ENCODE measurements at regions not wholly inside any gene's neighbourhood (a gene's known extent, or its start where the extent isn't known, plus 50 kb on each side); places are given as distances from the start of the nearest gene placed in this dataset.

DNA sequence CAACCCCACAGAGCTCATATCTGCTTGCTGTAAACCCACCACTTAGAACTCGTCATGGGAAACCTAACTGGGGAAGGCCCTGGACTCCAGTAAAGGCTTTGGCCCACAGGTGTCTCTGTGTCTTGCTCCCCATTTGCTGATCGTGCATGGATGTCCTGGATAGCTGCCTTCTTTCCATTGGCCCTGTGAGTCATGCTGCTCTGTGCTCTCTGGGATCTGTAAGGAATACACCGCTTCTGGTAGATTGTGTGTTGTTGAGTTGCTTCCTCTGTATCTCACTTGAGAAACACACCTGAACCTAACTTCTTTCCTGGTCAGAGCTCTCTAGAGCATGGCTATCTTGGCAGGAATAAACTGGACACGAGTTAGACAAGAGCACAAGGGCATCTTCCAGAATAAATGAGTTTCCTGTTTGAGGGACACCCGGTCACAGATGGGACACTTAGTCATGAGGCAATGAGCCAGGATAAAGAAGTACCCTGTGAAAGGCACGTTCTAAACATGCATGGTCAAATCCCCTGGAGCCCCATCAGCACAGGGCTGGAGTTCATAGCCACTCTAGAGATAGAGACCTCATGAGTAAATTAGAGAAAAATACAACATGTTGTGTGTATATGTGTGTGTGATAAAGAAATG is 99.6 kb upstream of the TMEM170B start:
- no peak overlapping the region for H3K4me2 ChIP-seq (ENCODE audit: control insufficient read depth, insufficient read depth)
- POLR2A ChIA-PET: interaction anchor here (0.9 kb wide), 1 partner anchor 57 kb away, joined by 3 read pairs; no protein-coding TSS in a partner anchor
- TF ChIP-seq PML (IDR thresholded peaks at IDR 0.05; ENCODE audit: low read length) (no peak), NFXL1 (IDR thresholded peaks at IDR 0.05; ENCODE audit: borderline replicate concordance) (no peak), SIX5 (IDR thresholded peaks at IDR 0.05; ENCODE audit: low read depth, low read length, severe bottlenecking) (no peak), SPI1 (IDR thresholded peaks at IDR 0.05; ENCODE audit: borderline replicate concordance, insufficient read depth, low read depth, low read length) (no peak), HCFC1 (IDR thresholded peaks at IDR 0.05; ENCODE audit: low read length) (no peak), SREBF1 (IDR thresholded peaks at IDR 0.05; ENCODE audit: low read length) (no peak), FOXK2 (IDR thresholded peaks at IDR 0.05) (no peak), NR2F1 (conservative IDR thresholded peaks at IDR 0.05) (no peak), EGR1 (IDR thresholded peaks at IDR 0.05; ENCODE audit: borderline replicate concordance in 1 of 2, low read depth in 2 of 2, low read length in 2 of 2) (no peak)
- TF ChIP-seq, protein P1, sequence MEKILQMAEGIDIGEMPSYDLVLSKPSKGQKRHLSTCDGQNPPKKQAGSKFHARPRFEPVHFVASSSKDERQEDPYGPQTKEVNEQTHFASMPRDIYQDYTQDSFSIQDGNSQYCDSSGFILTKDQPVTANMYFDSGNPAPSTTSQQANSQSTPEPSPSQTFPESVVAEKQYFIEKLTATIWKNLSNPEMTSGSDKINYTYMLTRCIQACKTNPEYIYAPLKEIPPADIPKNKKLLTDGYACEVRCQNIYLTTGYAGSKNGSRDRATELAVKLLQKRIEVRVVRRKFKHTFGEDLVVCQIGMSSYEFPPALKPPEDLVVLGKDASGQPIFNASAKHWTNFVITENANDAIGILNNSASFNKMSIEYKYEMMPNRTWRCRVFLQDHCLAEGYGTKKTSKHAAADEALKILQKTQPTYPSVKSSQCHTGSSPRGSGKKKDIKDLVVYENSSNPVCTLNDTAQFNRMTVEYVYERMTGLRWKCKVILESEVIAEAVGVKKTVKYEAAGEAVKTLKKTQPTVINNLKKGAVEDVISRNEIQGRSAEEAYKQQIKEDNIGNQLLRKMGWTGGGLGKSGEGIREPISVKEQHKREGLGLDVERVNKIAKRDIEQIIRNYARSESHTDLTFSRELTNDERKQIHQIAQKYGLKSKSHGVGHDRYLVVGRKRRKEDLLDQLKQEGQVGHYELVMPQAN (conservative IDR thresholded peaks at IDR 0.05): no peak
- TF ChIP-seq, protein P2, sequence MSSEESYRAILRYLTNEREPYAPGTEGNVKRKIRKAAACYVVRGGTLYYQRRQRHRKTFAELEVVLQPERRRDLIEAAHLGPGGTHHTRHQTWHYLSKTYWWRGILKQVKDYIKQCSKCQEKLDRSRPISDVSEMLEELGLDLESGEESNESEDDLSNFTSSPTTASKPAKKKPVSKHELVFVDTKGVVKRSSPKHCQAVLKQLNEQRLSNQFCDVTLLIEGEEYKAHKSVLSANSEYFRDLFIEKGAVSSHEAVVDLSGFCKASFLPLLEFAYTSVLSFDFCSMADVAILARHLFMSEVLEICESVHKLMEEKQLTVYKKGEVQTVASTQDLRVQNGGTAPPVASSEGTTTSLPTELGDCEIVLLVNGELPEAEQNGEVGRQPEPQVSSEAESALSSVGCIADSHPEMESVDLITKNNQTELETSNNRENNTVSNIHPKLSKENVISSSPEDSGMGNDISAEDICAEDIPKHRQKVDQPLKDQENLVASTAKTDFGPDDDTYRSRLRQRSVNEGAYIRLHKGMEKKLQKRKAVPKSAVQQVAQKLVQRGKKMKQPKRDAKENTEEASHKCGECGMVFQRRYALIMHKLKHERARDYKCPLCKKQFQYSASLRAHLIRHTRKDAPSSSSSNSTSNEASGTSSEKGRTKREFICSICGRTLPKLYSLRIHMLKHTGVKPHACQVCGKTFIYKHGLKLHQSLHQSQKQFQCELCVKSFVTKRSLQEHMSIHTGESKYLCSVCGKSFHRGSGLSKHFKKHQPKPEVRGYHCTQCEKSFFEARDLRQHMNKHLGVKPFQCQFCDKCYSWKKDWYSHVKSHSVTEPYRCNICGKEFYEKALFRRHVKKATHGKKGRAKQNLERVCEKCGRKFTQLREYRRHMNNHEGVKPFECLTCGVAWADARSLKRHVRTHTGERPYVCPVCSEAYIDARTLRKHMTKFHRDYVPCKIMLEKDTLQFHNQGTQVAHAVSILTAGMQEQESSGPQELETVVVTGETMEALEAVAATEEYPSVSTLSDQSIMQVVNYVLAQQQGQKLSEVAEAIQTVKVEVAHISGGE (CRISPR knock-in tag; IDR thresholded peaks at IDR 0.05): no peak
- TF ChIP-seq, protein P3, sequence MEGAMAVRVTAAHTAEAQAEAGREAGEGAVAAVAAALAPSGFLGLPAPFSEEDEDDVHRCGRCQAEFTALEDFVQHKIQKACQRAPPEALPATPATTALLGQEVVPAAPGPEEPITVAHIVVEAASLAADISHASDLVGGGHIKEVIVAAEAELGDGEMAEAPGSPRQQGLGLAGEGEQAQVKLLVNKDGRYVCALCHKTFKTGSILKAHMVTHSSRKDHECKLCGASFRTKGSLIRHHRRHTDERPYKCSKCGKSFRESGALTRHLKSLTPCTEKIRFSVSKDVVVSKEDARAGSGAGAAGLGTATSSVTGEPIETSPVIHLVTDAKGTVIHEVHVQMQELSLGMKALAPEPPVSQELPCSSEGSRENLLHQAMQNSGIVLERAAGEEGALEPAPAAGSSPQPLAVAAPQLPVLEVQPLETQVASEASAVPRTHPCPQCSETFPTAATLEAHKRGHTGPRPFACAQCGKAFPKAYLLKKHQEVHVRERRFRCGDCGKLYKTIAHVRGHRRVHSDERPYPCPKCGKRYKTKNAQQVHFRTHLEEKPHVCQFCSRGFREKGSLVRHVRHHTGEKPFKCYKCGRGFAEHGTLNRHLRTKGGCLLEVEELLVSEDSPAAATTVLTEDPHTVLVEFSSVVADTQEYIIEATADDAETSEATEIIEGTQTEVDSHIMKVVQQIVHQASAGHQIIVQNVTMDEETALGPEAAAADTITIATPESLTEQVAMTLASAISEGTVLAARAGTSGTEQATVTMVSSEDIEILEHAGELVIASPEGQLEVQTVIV (IDR thresholded peaks at IDR 0.05; ENCODE audit: borderline replicate concordance, partially characterized antibody): no peak

More for the DNA sequence above, 99.6 kb upstream of the TMEM170B start:
- Histone ChIP-seq H3K9ac (ENCODE audit: control insufficient read depth, insufficient read depth, low read length) (no peak overlapping the region), H3K4me3 (no peak overlapping the region), H2AFZ (ENCODE audit: control insufficient read depth, low read depth, low read length) (no peak overlapping the region), H3K27ac (ENCODE audit: control insufficient read depth, insufficient read depth) (no peak overlapping the region), H3K79me2 (ENCODE audit: control insufficient read depth, insufficient read depth, low read length) (no peaks in the 10 kb centered on the region), H3K36me3 (ENCODE audit: control insufficient read depth in 2 of 2, insufficient read depth in 2 of 2, low read length in 1 of 2) (no peaks in the 10 kb centered on the region), H3K27me3 (replicated peaks in 1 of 2; ENCODE audit: control insufficient read depth in 2 of 2, insufficient read depth in 2 of 2, low read length in 1 of 2) (no peaks in the 10 kb centered on the region), H4K20me1 (ENCODE audit: control insufficient read depth, insufficient read depth) (no peaks in the 10 kb centered on the region), H3K4me1 (ENCODE audit: control insufficient read depth, insufficient read depth, low read length) (peaks cover 4% of the 10 kb centered on the region; the same call in 1 of the 2 replicates), H3K9me3 (replicated peaks; ENCODE audit: control insufficient read depth, insufficient read depth, low read length) (peaks cover 2% of the 10 kb centered on the region; the same call in 2 of the 3 replicates)
- BruUV-seq (replicated peaks): no TSS peak
- intact Hi-C loops (cut with micrococcal nuclease; ENCODE audit: unreplicated experiment): no loop called here
- ChIA-PET RAD21 (ENCODE audit: unreplicated experiment) (interaction anchor here (3.4 kb wide), 1 partner anchor 22 kb away, joined by 17 read pairs; no protein-coding TSS in a partner anchor), CTCF (interaction anchor here (1.2 to 2.4 kb wide), 4 partner anchors 9 to 266 kb away, joined by 3 to 9 read pairs (median 5); no protein-coding TSS in a partner anchor), SMC1A (ENCODE audit: uncharacterized antibody, unreplicated experiment) (interaction anchor here (0.9 to 17.4 kb wide), 13 partner anchors 9 to 235 kb away, joined by 3 to 190 read pairs (median 5); no protein-coding TSS in a partner anchor)
- FAIRE-seq: no peak
- in situ Hi-C loops (cut with MboI): no loop called here
- 72% methylated on average over 6 of the region's 6 CpGs for WGBS (ENCODE audit: insufficient coverage, insufficient replicate concordance, low lambda C conversion rate, missing lambda C conversion rate)
- no peak for DNase-seq (ENCODE audit: low read depth, low spot score)
- no peak for ATAC-seq

Data from GM12878 (cell line).